Astrocyte (in vitro differentiated cells and primary cell): ENCODE measurements at regions not wholly inside any gene's neighbourhood (a gene's known extent, or its start where the extent isn't known, plus 50 kb on each side); places are given as distances from the start of the nearest gene placed in this dataset.

Experiments used
- DNase-seq: peaks from one replicate; pipeline ENCODE4 v3.0.0-alpha.2; 2010; ENCODE audit warnings: low read depth
- FAIRE-seq: peaks from 2 replicates; lab custom pipeline; 2011; peaks lifted over from hg19 to GRCh38; lab: Jason Lieb, UNC
- H2AFZ ChIP-seq: 2 replicates; pipeline ENCODE4 v1.6.0; 2012; ENCODE audit warnings: low read depth, low read length, inconsistent platforms
- H3K27ac ChIP-seq: 2 replicates; pipeline ENCODE4 v1.5.1; 2011; ENCODE audit warnings: low read depth, low read length, inconsistent platforms
- H3K27me3 ChIP-seq: 2 replicates; pipeline ENCODE4 v1.6.0; 2011; ENCODE audit warnings: low read length, inconsistent platforms; ENCODE audit not compliant: insufficient read depth
- H3K36me3 ChIP-seq: 2 replicates; pipeline ENCODE4 v1.5.1; 2011; ENCODE audit warnings: low read length, inconsistent platforms; ENCODE audit not compliant: insufficient read depth
- H3K4me1 ChIP-seq: 2 replicates; pipeline ENCODE4 v1.5.1; 2011; ENCODE audit warnings: low read length, inconsistent platforms; ENCODE audit not compliant: insufficient read depth
- H3K4me2 ChIP-seq: 2 replicates; pipeline ENCODE4 v1.6.0; 2012; ENCODE audit warnings: low read length, inconsistent platforms
- H3K4me3 ChIP-seq: 2 replicates; pipeline ENCODE4 v1.5.1; 2011; ENCODE audit warnings: low read depth, mild to moderate bottlenecking, low read length, inconsistent platforms; ENCODE audit not compliant: insufficient read depth
- H3K79me2 ChIP-seq: 2 replicates; pipeline ENCODE4 v1.6.0; 2012; ENCODE audit warnings: mild to moderate bottlenecking, low read length, inconsistent platforms; ENCODE audit not compliant: insufficient read depth
- H3K9ac ChIP-seq: 2 replicates; pipeline ENCODE4 v1.6.0; 2012; ENCODE audit warnings: mild to moderate bottlenecking, low read length, inconsistent platforms
- H3K9me3 ChIP-seq: 2 replicates; pipeline ENCODE4 v1.5.1; 2012; ENCODE audit warnings: low read depth, mild to moderate bottlenecking, low read length, inconsistent platforms; ENCODE audit not compliant: insufficient read depth
- H4K20me1 ChIP-seq: 2 replicates; pipeline ENCODE4 v1.6.0; 2012; ENCODE audit warnings: low read length, inconsistent platforms; ENCODE audit not compliant: insufficient read depth
- H3K27ac Mint-ChIP-seq: one replicate; pipeline ENCODE4 v1.8.0; 2021; ENCODE audit warnings: mild to moderate bottlenecking, mixed read lengths; ENCODE audit not compliant: unreplicated experiment
- H3K27me3 Mint-ChIP-seq: one replicate; pipeline ENCODE4 v1.8.0; 2021; ENCODE audit warnings: low read depth, mixed read lengths; ENCODE audit not compliant: unreplicated experiment
- H3K36me3 Mint-ChIP-seq: one replicate; pipeline ENCODE4 v1.8.0; 2021; ENCODE audit warnings: low read depth, mixed read lengths; ENCODE audit not compliant: unreplicated experiment
- H3K4me1 Mint-ChIP-seq: one replicate; pipeline ENCODE4 v1.8.0; 2021; ENCODE audit warnings: low read depth, mixed read lengths; ENCODE audit not compliant: unreplicated experiment
- H3K4me3 Mint-ChIP-seq: one replicate; pipeline ENCODE4 v1.8.0; 2021; ENCODE audit warnings: mild to moderate bottlenecking, moderate library complexity, mixed read lengths; ENCODE audit not compliant: unreplicated experiment
- H3K9me3 Mint-ChIP-seq: one replicate; pipeline ENCODE4 v1.8.0; 2021; ENCODE audit warnings: mild to moderate bottlenecking, mixed read lengths; ENCODE audit not compliant: unreplicated experiment
- EZH2 ChIP-seq: IDR thresholded peaks from 2 replicates; pipeline ENCODE4 v1.6.1; 2012; ENCODE audit warnings: mild to moderate bottlenecking, low read length, inconsistent platforms; ENCODE audit not compliant: insufficient read depth
- TF ChIP-seq, protein P1 (sequence below): IDR thresholded peaks from 2 replicates; pipeline ENCODE4 v1.5.1; 2011; ENCODE audit warnings: low read depth, mild to moderate bottlenecking, inconsistent platforms, low read length, moderate library complexity; ENCODE audit not compliant: insufficient read depth

DNA sequence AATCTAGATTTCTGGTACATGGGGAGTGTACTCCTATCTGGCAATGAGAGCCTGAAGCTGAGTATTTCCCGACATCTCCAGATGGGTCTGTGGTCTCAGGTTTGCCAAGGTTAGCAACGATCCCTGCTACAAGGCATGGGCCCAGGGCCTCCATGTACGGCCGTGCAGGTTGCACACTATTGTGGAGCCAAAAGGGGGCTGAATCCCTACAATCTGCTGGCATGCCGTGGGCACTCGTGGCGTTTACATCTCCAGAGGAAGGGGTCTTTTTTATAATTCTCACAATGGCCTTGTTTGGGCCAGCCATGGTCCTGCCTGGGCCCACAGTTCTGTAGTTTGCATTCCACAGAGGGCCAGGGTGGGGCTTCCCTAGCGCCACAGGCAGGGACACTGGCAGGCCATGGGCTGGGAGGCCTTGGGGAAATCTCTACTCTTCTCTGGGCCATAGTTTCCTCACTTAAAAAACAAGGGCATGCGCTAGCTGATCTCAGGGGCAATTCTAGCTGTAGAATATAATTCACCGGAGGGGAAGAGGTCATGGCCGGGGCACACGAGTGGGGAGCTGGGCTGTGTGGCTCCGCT lies 68.9 kb upstream of the TLE3 start:
- H3K27ac ChIP-seq = no peak overlapping the region
- H3K4me1 Mint-ChIP-seq = peaks cover 10% of the 10 kb centered on the region
- H3K36me3 ChIP-seq = no peaks in the 10 kb centered on the region
- H4K20me1 ChIP-seq = no peaks in the 10 kb centered on the region
- H3K9me3 ChIP-seq = peaks cover 5% of the 10 kb centered on the region
- peaks cover 8% of the 10 kb centered on the region for H3K27me3 ChIP-seq
- no peak overlapping the region for H3K4me3 ChIP-seq
- H3K9me3 Mint-ChIP-seq = peaks cover 5% of the 10 kb centered on the region
- H3K4me2 ChIP-seq = no peak overlapping the region
- no peak for TF ChIP-seq EZH2
- TF ChIP-seq, protein P1, sequence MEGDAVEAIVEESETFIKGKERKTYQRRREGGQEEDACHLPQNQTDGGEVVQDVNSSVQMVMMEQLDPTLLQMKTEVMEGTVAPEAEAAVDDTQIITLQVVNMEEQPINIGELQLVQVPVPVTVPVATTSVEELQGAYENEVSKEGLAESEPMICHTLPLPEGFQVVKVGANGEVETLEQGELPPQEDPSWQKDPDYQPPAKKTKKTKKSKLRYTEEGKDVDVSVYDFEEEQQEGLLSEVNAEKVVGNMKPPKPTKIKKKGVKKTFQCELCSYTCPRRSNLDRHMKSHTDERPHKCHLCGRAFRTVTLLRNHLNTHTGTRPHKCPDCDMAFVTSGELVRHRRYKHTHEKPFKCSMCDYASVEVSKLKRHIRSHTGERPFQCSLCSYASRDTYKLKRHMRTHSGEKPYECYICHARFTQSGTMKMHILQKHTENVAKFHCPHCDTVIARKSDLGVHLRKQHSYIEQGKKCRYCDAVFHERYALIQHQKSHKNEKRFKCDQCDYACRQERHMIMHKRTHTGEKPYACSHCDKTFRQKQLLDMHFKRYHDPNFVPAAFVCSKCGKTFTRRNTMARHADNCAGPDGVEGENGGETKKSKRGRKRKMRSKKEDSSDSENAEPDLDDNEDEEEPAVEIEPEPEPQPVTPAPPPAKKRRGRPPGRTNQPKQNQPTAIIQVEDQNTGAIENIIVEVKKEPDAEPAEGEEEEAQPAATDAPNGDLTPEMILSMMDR = no peak
- H3K27me3 Mint-ChIP-seq = peaks cover 66% of the 10 kb centered on the region
- no peak overlapping the region for H3K4me3 Mint-ChIP-seq
- H3K9ac ChIP-seq = no peak overlapping the region
- no peak for FAIRE-seq
- no peaks in the 10 kb centered on the region for H3K36me3 Mint-ChIP-seq
- DNase-seq = no peak
- H3K27ac Mint-ChIP-seq = no peak overlapping the region
- H2AFZ ChIP-seq = no peak overlapping the region
- no peaks in the 10 kb centered on the region for H3K79me2 ChIP-seq
- H3K4me1 ChIP-seq = peaks cover 2% of the 10 kb centered on the region

DNA sequence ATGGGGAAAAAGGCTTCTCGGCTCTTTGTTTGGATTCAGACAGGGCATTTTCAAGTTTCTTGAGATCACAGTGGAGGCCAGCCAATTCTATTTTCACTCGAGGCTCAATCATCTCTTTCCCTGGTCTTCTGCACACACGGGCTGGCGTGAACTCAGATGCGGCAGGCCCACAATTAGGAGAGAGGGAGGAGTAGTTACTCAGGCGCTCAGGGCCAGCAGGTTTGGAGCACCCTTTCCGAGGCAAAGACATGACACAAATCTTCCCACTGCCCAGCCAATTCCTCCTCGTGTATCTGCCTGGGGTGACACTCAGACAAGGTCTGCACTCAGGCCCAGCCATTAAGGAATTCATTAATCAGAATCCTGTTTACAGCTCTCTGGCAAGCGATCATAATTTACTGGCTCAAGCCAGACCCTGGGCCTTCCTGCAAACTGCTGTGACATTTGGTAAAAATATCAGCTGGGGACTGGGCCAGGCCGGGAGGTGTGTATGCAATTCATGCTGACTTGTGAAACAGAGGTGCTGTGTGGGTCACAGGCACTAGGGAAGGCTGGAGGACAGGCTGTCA lies 68.1 kb upstream of the TLE3 start:
- H3K4me1 ChIP-seq = peaks cover 2% of the 10 kb centered on the region
- H3K36me3 Mint-ChIP-seq = no peaks in the 10 kb centered on the region
- peaks cover 5% of the 10 kb centered on the region for H3K9me3 ChIP-seq
- no peak overlapping the region for H3K4me2 ChIP-seq
- no peak for FAIRE-seq
- H2AFZ ChIP-seq = no peak overlapping the region
- H4K20me1 ChIP-seq = no peaks in the 10 kb centered on the region
- peaks cover 7% of the 10 kb centered on the region for H3K27me3 ChIP-seq
- peaks cover 14% of the 10 kb centered on the region for H3K4me1 Mint-ChIP-seq
- TF ChIP-seq, protein P1 = no peak
- TF ChIP-seq EZH2 = no peak
- peaks cover 65% of the 10 kb centered on the region for H3K27me3 Mint-ChIP-seq
- H3K27ac ChIP-seq = no peak overlapping the region
- H3K27ac Mint-ChIP-seq = no peak overlapping the region
- no peak overlapping the region for H3K4me3 Mint-ChIP-seq
- no peaks in the 10 kb centered on the region for H3K36me3 ChIP-seq
- H3K79me2 ChIP-seq = no peaks in the 10 kb centered on the region
- H3K4me3 ChIP-seq = no peak overlapping the region
- H3K9ac ChIP-seq = no peak overlapping the region
- peak; percentile 31 for DNase-seq
- H3K9me3 Mint-ChIP-seq = peaks cover 5% of the 10 kb centered on the region
